GM12865 (cell line): ENCODE measurements at regions not wholly inside any gene's neighbourhood (a gene's known extent, or its start where the extent isn't known, plus 50 kb on each side); places are given as distances from the start of the nearest gene placed in this dataset.

Experiments
- DNase-seq: peaks from one replicate; pipeline ENCODE4 v3.0.0; 2010; ENCODE audit warnings: low read depth
- H3K4me3 ChIP-seq: 2 replicates; pipeline ENCODE4 v1.5.1; 2011; ENCODE audit warnings: mild to moderate bottlenecking, low read depth, low read length, control low read depth
- TF ChIP-seq, protein P1 (sequence below): IDR thresholded peaks from 2 replicates; pipeline ENCODE4 v1.5.1; 2011; ENCODE audit warnings: low read length, control low read depth, low read depth, inconsistent platforms; ENCODE audit not compliant: insufficient read depth; ENCODE audit errors: missing control alignments

DNA sequence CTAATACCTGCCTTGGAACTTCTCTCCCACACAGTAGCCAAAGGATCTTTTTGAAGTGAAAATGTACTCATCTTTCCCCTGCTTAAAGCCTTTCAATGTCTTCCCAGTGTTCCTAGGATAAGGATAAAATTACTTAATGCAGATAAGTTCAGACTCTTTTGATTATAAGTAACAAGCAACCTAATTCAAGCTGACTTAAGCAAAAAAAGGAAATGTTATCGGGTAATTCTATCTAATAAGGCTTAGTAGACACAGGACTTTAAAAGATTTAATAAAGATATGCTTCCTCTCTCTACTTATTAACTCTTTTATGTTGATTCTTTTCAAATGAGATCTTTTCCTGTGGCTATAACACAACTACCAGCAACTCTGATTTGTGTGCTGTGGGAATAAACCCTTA lies 284.2 kb downstream of the OXSM start:
- no peak overlapping the region for H3K4me3 ChIP-seq
- no peak for DNase-seq
- TF ChIP-seq, protein P1, sequence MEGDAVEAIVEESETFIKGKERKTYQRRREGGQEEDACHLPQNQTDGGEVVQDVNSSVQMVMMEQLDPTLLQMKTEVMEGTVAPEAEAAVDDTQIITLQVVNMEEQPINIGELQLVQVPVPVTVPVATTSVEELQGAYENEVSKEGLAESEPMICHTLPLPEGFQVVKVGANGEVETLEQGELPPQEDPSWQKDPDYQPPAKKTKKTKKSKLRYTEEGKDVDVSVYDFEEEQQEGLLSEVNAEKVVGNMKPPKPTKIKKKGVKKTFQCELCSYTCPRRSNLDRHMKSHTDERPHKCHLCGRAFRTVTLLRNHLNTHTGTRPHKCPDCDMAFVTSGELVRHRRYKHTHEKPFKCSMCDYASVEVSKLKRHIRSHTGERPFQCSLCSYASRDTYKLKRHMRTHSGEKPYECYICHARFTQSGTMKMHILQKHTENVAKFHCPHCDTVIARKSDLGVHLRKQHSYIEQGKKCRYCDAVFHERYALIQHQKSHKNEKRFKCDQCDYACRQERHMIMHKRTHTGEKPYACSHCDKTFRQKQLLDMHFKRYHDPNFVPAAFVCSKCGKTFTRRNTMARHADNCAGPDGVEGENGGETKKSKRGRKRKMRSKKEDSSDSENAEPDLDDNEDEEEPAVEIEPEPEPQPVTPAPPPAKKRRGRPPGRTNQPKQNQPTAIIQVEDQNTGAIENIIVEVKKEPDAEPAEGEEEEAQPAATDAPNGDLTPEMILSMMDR = no peak

DNA sequence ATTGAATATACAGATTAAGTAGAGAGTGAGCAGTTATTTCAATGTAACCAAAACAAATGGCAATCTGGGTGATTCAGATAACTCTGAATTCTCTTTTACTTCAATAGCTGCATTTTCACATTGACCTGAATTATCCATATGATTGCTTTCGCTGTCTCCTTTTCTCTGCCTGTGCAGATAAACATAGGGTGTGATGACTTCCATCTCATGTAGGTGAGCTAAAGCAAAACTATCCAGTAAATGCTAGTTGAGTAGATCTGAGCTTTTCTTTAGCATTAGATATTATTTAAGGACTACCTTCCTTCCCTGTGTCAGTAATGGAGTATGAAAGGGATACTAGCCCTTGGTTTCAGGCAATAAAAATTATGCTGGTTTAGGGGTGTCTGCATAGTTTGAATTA lies 288.6 kb downstream of the OXSM start:
- no peak overlapping the region for H3K4me3 ChIP-seq
- TF ChIP-seq, protein P1 = no peak

DNA sequence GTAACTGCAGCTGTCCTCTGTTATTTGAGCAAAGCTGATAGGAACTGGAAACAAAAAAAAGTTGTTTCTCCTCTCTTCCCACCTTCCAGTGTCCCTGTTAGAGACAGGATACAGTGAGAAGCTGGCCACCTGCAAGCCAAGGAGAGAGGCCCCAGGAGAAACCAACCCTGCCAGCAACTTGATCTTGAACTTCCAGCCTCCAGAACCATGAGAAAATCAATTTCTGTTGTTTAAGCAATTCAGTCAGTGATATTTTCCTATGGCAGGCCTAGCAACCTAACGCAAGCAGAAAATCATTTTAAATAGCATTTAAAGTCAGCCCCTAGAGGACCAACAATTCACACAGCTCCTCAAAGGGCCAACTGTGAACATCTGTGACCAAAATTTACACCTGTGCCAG lies 291.3 kb downstream of the OXSM start:
- no peak for DNase-seq
- H3K4me3 ChIP-seq = no peak overlapping the region
- TF ChIP-seq, protein P1 = no peak

More for the DNA sequence above, 288.6 kb downstream of the OXSM start:
- DNase-seq = no peak

DNA sequence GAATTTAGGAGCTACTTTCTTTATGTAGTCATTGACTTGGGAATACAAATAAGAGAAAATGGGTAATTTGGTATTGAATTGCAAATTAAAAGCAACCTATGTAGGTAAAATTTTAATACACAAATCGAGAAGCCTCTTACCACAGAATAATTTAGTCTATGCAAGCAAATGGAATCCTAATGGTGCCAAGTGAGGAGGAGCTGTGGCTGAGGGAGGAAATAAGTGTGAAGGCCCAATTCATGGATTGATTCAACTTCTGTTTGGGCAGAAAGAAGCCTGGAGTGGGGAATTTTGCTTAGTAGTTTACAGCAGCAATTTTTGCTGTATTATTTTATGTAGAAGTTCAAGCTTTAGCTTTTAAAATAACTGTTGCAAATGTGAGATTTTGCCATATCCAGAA lies 291.9 kb downstream of the OXSM start:
- no peak for DNase-seq
- no peak overlapping the region for H3K4me3 ChIP-seq
- TF ChIP-seq, protein P1 = no peak

DNA sequence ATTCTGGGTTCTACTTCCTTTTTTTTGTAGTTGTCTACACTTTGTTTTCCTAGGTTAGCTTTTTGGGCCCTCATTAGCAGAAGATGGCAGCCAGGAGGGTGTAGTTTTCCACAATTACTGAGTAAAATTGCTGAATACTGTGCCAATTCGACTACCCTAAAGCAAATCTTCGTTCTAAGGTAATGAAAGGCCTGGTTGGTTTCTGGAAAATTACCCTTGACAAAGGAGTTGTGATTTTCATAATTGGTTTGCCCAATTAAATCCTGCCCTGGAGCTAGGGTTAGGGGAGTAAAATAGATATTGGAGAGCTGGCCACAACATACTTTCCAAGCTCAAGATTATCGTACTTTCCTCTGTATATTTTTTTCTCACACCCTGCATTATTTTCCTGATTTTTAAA lies 293.0 kb downstream of the OXSM start:
- no peak for DNase-seq
- H3K4me3 ChIP-seq = no peak overlapping the region
- TF ChIP-seq, protein P1 = no peak

DNA sequence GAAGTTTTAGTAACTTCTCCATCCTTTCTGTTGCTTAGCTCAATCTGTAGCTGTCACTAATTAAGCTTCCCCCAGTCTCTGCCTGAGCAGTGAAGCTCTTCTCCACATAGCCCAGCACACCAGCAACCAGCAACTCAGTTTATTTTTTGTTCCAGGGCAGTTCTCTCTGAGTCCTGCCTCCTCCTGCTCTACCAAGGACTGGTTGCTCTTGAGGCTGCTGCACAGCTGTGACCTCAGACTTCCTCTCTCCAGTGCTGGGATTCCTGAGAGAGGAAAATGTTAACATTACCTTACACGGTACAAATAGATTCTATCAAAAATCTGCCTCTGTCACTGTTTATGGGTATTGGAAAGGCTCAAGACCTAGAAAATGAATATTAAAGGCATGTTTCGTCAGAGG lies 294.7 kb downstream of the OXSM start:
- no peak for DNase-seq
- no peak overlapping the region for H3K4me3 ChIP-seq
- TF ChIP-seq, protein P1 = no peak

DNA sequence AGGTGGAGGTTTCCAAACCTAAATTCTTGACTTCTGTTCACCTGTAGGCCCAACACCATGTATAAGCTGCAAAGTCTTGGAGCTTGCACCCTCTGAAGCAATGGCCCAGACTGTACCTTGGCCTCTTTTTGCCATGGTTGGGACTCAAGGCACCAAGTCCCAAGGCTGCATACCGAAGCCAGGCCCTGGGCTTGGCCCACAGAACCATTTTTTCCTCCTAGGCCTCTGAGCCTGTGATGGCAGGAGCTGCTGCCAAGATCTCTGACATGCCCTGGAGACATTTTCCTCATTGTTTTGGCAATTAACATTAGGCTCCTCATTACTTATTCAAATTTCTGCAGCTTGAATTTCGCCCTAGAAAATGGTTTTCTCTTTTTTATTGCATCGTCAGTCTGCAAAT lies 297.9 kb downstream of the OXSM start:
- DNase-seq = no peak
- TF ChIP-seq, protein P1 = no peak
- no peak overlapping the region for H3K4me3 ChIP-seq
